ENCODE measurements at regions not wholly inside any gene's neighbourhood (a gene's known extent, or its start where the extent isn't known, plus 50 kb on each side); places are given as distances from the start of the nearest gene placed in this dataset.

DNA sequence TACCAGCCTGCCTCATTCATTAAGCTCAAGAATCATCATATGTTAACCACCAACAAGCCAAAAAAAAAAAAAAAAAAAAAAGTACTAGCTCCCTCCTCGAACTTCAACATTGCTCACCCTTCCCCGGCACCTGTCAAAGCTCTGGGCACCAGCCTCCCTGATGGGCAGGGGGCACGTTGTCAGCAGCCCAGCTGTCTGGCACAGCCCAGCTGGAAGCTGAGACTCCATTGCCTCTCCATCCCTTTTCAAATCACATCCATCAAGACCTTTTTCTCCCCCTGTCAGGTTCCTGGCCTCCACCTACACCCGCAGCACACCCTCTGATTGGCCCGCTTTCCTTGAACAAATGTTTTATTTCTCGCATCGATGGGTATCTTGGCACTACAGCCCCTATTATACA lies 913.3 kb upstream of the AUTS2 start:
- TF ChIP-seq, protein P1, sequence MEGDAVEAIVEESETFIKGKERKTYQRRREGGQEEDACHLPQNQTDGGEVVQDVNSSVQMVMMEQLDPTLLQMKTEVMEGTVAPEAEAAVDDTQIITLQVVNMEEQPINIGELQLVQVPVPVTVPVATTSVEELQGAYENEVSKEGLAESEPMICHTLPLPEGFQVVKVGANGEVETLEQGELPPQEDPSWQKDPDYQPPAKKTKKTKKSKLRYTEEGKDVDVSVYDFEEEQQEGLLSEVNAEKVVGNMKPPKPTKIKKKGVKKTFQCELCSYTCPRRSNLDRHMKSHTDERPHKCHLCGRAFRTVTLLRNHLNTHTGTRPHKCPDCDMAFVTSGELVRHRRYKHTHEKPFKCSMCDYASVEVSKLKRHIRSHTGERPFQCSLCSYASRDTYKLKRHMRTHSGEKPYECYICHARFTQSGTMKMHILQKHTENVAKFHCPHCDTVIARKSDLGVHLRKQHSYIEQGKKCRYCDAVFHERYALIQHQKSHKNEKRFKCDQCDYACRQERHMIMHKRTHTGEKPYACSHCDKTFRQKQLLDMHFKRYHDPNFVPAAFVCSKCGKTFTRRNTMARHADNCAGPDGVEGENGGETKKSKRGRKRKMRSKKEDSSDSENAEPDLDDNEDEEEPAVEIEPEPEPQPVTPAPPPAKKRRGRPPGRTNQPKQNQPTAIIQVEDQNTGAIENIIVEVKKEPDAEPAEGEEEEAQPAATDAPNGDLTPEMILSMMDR (IDR thresholded peaks at IDR 0.05; ENCODE audit: control extremely low read depth in 1 of 3, insufficient read depth in 1 of 3, low read depth in 1 of 3, low read length in 3 of 3) = no peak
- no peak for TF ChIP-seq BRCA1 (IDR thresholded peaks at IDR 0.05; ENCODE audit: low read depth, low read length)
- TF ChIP-seq E2F6 (IDR thresholded peaks at IDR 0.05) = no peak
- TF ChIP-seq RNF2 (IDR thresholded peaks at IDR 0.05; ENCODE audit: borderline replicate concordance, low read depth, low read length, missing control alignments, poor library complexity, severe bottlenecking) = no peak
- TF ChIP-seq EP300 (IDR thresholded peaks at IDR 0.05; ENCODE audit: borderline replicate concordance in 1 of 2, low read depth in 2 of 2, low read length in 2 of 2) = no peak
- TF ChIP-seq EGR1 (IDR thresholded peaks at IDR 0.05; ENCODE audit: borderline replicate concordance, low read depth, low read length) = no peak
- no peak for TF ChIP-seq PHF8 (conservative IDR thresholded peaks at IDR 0.05; ENCODE audit: low read depth, low read length)

All from H1 (cell line).